RWPE1 (cell line): ENCODE measurements at regions not wholly inside any gene's neighbourhood (a gene's known extent, or its start where the extent isn't known, plus 50 kb on each side); places are given as distances from the start of the nearest gene placed in this dataset.

Source experiments
- CTCF ChIA-PET: fragments of 350-600 bp; sonication (Branson Sonifier 250); formaldehyde crosslinking; extraction: SDS; loops from one replicate; lab custom pipeline; 2021; lab: Yijun Ruan, JAX
- POLR2A ChIA-PET: fragments of 400-600 bp; formaldehyde crosslinking; extraction: SDS; loops from one replicate; lab custom pipeline; 2020; ENCODE audit warnings: antibody characterized with exemption; ENCODE audit not compliant: low non-redundant PET; lab: Yijun Ruan, JAX
- DNase-seq: peaks from one replicate; pipeline ENCODE4 v3.0.0; 2012; ENCODE audit warnings: low spot score
- H3K27ac ChIP-seq: fragments of 450-650 bp; 2 replicates; pipeline ENCODE4 v1.5.1; 2017
- CTCF ChIP-seq: fragments of 450-650 bp; conservative IDR thresholded peaks from 2 replicates; pipeline ENCODE4 v1.5.1; 2017; ENCODE audit warnings: low read depth, mild to moderate bottlenecking

DNA sequence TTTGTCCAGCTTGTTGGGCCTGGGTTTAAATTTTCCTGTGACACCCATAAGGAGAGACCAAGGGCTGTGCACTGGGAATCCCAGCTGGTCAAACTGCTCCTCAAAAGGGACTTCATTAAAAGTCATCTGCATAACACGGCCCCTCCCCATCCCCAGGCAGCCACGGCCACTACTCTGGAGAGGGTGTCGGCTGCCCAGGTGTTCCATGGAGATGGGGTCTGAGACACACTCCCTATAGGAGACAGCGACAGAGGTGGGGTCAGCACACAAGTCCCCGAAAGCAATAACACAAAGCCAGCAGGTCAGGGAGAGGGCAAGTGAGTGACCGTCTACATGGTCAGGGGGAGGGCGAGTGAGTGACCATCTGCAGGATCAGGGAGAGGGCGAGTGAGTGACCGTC, 75.6 kb upstream of the BCL11B start:
- ChIA-PET CTCF (no interaction called here), POLR2A (no interaction called here)

GRCh38 chr14:99346470-99347080, 74.6 kb upstream of the BCL11B start:
- TF ChIP-seq CTCF = no peak
- H3K27ac ChIP-seq = no peak overlapping the region
- CTCF ChIA-PET = interaction anchor here (1.0 to 1.1 kb wide), 2 partner anchors 42 to 69 kb away, joined by 3 to 6 read pairs; no protein-coding TSS in a partner anchor
- DNase-seq = no peak
- POLR2A ChIA-PET = no interaction called here

More for the DNA sequence above, 75.6 kb upstream of the BCL11B start:
- no peak for DNase-seq
- no peak overlapping the region for H3K27ac ChIP-seq
- no peak for TF ChIP-seq CTCF

- ChIA-PET CTCF (interaction anchor here (0.6 to 1.1 kb wide), 2 partner anchors 43 to 49 kb away, joined by 6 read pairs; no protein-coding TSS in a partner anchor), POLR2A (no interaction called here)
These were observed 73.5 kb upstream of the BCL11B start for GRCh38 chr14:99345472-99345871.

GRCh38 chr14:99344051-99344758, 72.2 kb upstream of the BCL11B start:
- no peak overlapping the region for H3K27ac ChIP-seq
- CTCF ChIA-PET = interaction anchor here (0.7 kb wide), 1 partner anchor 149 kb away, joined by 4 read pairs; no protein-coding TSS in a partner anchor
- TF ChIP-seq CTCF = no peak
- POLR2A ChIA-PET = no interaction called here
- no peak for DNase-seq

More at GRCh38 chr14:99345472-99345871, 73.5 kb upstream of the BCL11B start:
- no peak for TF ChIP-seq CTCF
- no peak for DNase-seq
- H3K27ac ChIP-seq = no peak overlapping the region

- H3K27ac ChIP-seq = no peak overlapping the region
- CTCF ChIA-PET = no interaction called here
- POLR2A ChIA-PET = no interaction called here
- DNase-seq = no peak
- TF ChIP-seq CTCF = no peak
These were observed 70.9 kb upstream of the BCL11B start for GRCh38 chr14:99342906-99343305.

- H3K27ac ChIP-seq = no peak overlapping the region
- ChIA-PET POLR2A (no interaction called here), CTCF (interaction anchor here (0.6 to 1.1 kb wide), 2 partner anchors 22 to 530 kb away, joined by 3 read pairs; no protein-coding TSS in a partner anchor)
- no peak for TF ChIP-seq CTCF
- no peak for DNase-seq
These were observed 70.2 kb upstream of the BCL11B start for GRCh38 chr14:99342204-99342603.
